RKO (cell line): ENCODE measurements at regions not wholly inside any gene's neighbourhood (a gene's known extent, or its start where the extent isn't known, plus 50 kb on each side); places are given as distances from the start of the nearest gene placed in this dataset.

ENCODE experiments used
- DNase-seq: peaks from one replicate; pipeline ENCODE4 v3.0.0-alpha.2; 2016; ENCODE audit warnings: low spot score

DNA sequence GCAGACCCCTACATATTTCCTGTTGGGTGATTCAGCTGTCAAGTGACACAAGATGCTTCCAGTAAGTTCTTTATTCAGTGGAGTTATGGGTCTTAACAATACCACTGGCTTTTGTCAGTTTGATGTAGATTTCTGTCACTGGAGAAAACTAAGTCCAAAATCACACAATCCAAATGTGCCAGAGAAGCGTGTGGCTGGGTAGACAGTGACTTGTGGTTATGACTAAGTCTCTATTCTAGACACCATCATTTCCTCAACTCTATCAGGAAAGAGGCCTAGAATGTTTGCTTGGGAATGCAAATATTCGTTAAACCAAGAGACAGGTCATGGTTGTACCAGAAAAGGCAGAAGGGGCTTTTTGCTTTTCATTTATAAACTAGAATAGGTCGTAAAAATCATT, 54.4 kb upstream of the HS3ST1 start:
- no peak for DNase-seq

DNA sequence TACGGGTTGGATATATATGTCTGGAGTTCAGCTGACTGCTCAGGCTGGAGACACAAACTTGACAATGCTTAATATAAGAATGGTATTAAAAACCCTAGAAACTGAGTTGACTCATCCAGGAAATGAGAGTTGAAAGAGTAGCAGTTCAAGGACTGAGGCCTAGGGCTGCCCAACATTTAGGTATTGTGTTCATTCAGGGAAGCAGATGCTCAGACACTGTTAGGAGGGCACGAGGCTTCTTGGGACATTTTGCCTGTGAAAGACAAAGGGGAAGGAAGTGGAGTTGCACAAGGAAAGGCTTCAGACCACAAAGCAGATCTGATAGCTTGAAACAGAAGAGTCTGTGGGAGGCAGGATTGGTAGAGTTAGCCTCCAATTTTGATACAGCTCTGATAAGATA, 52.0 kb upstream of the HS3ST1 start:
- DNase-seq = no peak
